Loucy (cell line): ENCODE measurements at regions not wholly inside any gene's neighbourhood (a gene's known extent, or its start where the extent isn't known, plus 50 kb on each side); places are given as distances from the start of the nearest gene placed in this dataset.

Experiments used
- H2AFZ ChIP-seq: fragments of 200-600 bp; sonication (generic); 2 replicates; pipeline ENCODE4 v1.6.0; 2016; ENCODE audit warnings: antibody characterized with exemption, mild to moderate bottlenecking, low read length, moderate library complexity
- H3F3A ChIP-seq: fragments of 200-600 bp; 2 replicates; pipeline ENCODE4 v1.6.0; 2016; ENCODE audit warnings: antibody characterized with exemption, low read depth, mild to moderate bottlenecking
- H3K27me3 ChIP-seq: fragments of 200-600 bp; sonication (generic); 2 replicates; pipeline ENCODE4 v1.6.1; 2014; ENCODE audit warnings: low read length, mild to moderate bottlenecking; ENCODE audit not compliant: insufficient read depth, poor library complexity, severe bottlenecking
- H3K36me3 ChIP-seq: fragments of 200-600 bp; sonication (generic); 2 replicates; pipeline ENCODE4 v1.6.1; 2016; ENCODE audit warnings: low read length; ENCODE audit not compliant: insufficient read depth
- H3K4me1 ChIP-seq: fragments of 200-600 bp; sonication (generic); 2 replicates; pipeline ENCODE4 v1.5.1; 2014; ENCODE audit warnings: low read length, mild to moderate bottlenecking; ENCODE audit not compliant: insufficient read depth, poor library complexity, severe bottlenecking
- H3K4me2 ChIP-seq: fragments of 200-600 bp; sonication (generic); 2 replicates; pipeline ENCODE4 v1.6.0; 2014; ENCODE audit warnings: antibody characterized with exemption, low read length, low read depth, mild to moderate bottlenecking; ENCODE audit not compliant: poor library complexity, severe bottlenecking
- H3K4me3 ChIP-seq: fragments of 200-600 bp; sonication (generic); 2 replicates; pipeline ENCODE4 v1.5.1; 2014; ENCODE audit warnings: low read length, mild to moderate bottlenecking, mixed read lengths; ENCODE audit not compliant: poor library complexity, severe bottlenecking
- H3K79me2 ChIP-seq: fragments of 200-600 bp; sonication (generic); 2 replicates; pipeline ENCODE4 v1.6.1; 2014; ENCODE audit warnings: low read length; ENCODE audit not compliant: insufficient read depth
- H3K9ac ChIP-seq: fragments of 200-600 bp; sonication (generic); 2 replicates; pipeline ENCODE4 v1.6.0; 2014; ENCODE audit warnings: mild to moderate bottlenecking, low read depth, low read length, moderate library complexity; ENCODE audit not compliant: poor library complexity, severe bottlenecking
- H3K9me2 ChIP-seq: fragments of 200-600 bp; sonication (generic); replicated peaks from 2 replicates; pipeline ENCODE4 v1.6.1; 2016; ENCODE audit warnings: low read depth, low read length, mixed read lengths
- H3K9me3 ChIP-seq: fragments of 200-600 bp; sonication (generic); 2 replicates; pipeline ENCODE4 v1.6.1; 2014; ENCODE audit warnings: mild to moderate bottlenecking, antibody characterized with exemption, low read length, low read depth; ENCODE audit not compliant: insufficient read depth
- H4K20me1 ChIP-seq: fragments of 200-600 bp; sonication (generic); 2 replicates; pipeline ENCODE4 v1.6.0; 2014; ENCODE audit warnings: antibody characterized with exemption, low read length, mild to moderate bottlenecking; ENCODE audit not compliant: insufficient read depth, poor library complexity, severe bottlenecking
- CTCF ChIP-seq: fragments of 200-600 bp; sonication (generic); conservative IDR thresholded peaks from 2 replicates; pipeline ENCODE4 v1.5.1; 2014; ENCODE audit warnings: mild to moderate bottlenecking, antibody characterized with exemption, low read length
- EZH2phosphoT487 ChIP-seq: fragments of 200-600 bp; IDR thresholded peaks from 2 replicates; pipeline ENCODE4 v1.6.1; 2018; ENCODE audit warnings: antibody characterized with exemption, mild to moderate bottlenecking, moderate library complexity, borderline replicate concordance

- Histone ChIP-seq H3K4me2 (no peak overlapping the region), H3K9me2 (no peaks in the 10 kb centered on the region), H3K4me1 (no peaks in the 10 kb centered on the region), H3K79me2 (no peaks in the 10 kb centered on the region), H3K36me3 (no peaks in the 10 kb centered on the region), H3K27me3 (no peaks in the 10 kb centered on the region), H3K9me3 (no peaks in the 10 kb centered on the region; the same call in 1 of the 2 replicates), H2AFZ (no peak overlapping the region), H3K4me3 (no peak overlapping the region), H4K20me1 (no peaks in the 10 kb centered on the region), H3K9ac (no peak overlapping the region), H3F3A (no peaks in the 10 kb centered on the region)
- TF ChIP-seq CTCF, result no peak
- TF ChIP-seq EZH2phosphoT487, result no peak
Observed at GRCh38 chr1:80050085-80050484, 1043.6 kb upstream of the ADGRL4 start.

- no peak overlapping the region for H3K4me2 ChIP-seq
- no peaks in the 10 kb centered on the region for H3K36me3 ChIP-seq
- no peaks in the 10 kb centered on the region for H3K27me3 ChIP-seq
- no peaks in the 10 kb centered on the region for H4K20me1 ChIP-seq
- no peak overlapping the region for H2AFZ ChIP-seq
- no peaks in the 10 kb centered on the region for H3K79me2 ChIP-seq
- TF ChIP-seq EZH2phosphoT487, result no peak
- no peak for TF ChIP-seq CTCF
- no peak overlapping the region for H3K4me3 ChIP-seq
- H3F3A ChIP-seq, result no peaks in the 10 kb centered on the region
- no peaks in the 10 kb centered on the region; the same call in 1 of the 2 replicates for H3K9me3 ChIP-seq
- no peak overlapping the region for H3K9ac ChIP-seq
- no peaks in the 10 kb centered on the region for H3K4me1 ChIP-seq
- H3K9me2 ChIP-seq, result no peaks in the 10 kb centered on the region
Observed at GRCh38 chr1:80048716-80049115, 1042.2 kb upstream of the ADGRL4 start.

GRCh38 chr1:80047791-80048190 lies 1041.3 kb upstream of the ADGRL4 start:
- Histone ChIP-seq H3K36me3 (no peaks in the 10 kb centered on the region), H3K4me1 (no peaks in the 10 kb centered on the region), H3K27me3 (no peaks in the 10 kb centered on the region), H3K4me3 (no peak overlapping the region), H3K79me2 (no peaks in the 10 kb centered on the region), H2AFZ (no peak overlapping the region), H3K4me2 (no peak overlapping the region), H3K9me2 (no peaks in the 10 kb centered on the region), H3K9ac (no peak overlapping the region), H3F3A (no peaks in the 10 kb centered on the region), H4K20me1 (no peaks in the 10 kb centered on the region), H3K9me3 (no peaks in the 10 kb centered on the region; the same call in 1 of the 2 replicates)
- TF ChIP-seq CTCF (no peak), EZH2phosphoT487 (no peak)
